ENCODE measurements at regions not wholly inside any gene's neighbourhood (a gene's known extent, or its start where the extent isn't known, plus 50 kb on each side); places are given as distances from the start of the nearest gene placed in this dataset.
"Not testable (repeated sequence)": the region's sequence is repeated elsewhere in the genome, so short reads cannot be mapped to it uniquely, and the experiment has no call there.

- DNase-seq, result no peak
Observed at GRCh38 chr7:356691-357462, 66.9 kb downstream of the FOXL3 start.

DNA sequence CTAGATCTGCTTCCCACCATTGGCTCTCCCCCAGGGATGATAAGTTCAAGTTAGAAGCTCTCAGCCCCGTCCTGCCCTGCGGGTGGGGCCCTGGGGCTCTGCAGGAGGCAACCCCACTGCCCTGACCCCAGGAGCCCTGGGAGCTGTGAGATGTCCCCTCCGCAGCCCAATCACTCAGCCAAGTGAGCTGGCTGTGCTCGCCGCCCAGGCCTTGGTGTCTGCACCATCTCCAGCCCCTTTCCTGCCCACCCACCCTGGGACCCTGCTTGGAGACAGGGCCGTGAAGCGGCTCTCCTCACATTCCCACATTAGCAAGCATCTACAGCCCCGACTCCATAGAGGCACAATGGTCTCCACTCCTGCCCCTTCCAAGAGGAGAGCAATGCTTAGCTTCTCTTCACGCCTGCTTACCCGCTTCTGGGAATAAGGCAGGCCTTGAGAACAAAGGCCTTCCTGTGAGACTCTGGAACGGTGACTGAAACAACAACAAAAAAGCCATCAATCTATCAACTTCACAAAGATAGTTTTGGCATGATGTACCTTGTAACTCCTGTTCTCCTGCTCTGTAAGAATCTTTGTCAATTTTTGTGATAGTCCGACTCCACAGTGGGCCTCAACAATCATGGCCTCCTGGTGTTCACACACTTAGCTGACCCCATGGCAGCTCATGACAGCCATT, 67.7 kb downstream of the FOXL3 start:
- DNase-seq, result no peak

DNA sequence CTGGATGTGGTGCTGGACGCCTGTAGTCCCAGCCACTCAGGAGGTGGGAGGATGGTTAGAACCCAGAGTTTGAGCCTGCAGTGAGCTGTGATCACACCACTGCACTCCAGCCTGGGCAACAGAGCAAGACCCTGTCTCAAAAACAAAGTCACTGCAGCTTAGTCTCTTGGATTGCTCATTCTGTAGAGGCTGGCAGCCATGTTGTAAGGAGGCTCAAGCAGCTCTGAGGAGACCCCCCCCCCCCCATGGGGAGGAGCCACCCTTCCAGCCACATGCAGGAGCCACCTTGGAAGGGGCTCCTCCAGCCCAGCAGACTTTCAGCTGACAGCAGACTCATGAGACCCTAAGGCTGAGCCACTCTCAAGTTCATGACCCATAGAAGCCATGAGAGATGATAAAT, 68.4 kb downstream of the FOXL3 start:
- DNase-seq, result no peak

- DNase-seq, result no peak
Observed at GRCh38 chr7:359226-359765, 69.3 kb downstream of the FOXL3 start.

DNA sequence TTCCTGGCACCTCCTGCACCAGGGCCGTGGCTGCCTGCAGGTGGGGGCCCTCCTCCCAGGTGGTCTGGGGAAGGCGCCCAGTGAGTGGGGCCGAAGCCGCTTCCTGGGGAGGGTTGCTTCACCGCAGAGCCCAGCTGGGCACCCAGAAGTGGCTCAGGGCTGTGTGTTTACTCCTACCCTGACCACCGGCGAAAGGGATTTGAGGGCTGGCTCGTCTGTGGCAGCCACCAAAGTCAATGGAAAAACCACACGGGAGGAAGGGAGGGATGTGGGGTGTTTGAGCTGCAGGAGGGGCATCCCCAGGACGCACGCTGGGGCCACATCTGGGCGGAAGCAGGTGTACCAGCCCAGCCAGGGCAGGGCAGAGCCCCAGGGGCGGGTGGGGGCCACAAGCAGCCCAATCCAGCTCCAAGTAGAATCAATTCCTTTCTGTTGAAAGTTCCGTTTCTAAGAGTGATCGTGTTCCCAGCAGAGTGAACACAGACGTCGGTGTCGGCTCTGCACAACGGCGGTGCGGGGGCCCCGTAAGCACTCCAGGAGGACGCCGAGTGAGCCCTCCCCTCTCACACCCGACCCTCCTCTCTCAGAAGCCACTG, 69.9 kb downstream of the FOXL3 start:
- no peak for DNase-seq

DNA sequence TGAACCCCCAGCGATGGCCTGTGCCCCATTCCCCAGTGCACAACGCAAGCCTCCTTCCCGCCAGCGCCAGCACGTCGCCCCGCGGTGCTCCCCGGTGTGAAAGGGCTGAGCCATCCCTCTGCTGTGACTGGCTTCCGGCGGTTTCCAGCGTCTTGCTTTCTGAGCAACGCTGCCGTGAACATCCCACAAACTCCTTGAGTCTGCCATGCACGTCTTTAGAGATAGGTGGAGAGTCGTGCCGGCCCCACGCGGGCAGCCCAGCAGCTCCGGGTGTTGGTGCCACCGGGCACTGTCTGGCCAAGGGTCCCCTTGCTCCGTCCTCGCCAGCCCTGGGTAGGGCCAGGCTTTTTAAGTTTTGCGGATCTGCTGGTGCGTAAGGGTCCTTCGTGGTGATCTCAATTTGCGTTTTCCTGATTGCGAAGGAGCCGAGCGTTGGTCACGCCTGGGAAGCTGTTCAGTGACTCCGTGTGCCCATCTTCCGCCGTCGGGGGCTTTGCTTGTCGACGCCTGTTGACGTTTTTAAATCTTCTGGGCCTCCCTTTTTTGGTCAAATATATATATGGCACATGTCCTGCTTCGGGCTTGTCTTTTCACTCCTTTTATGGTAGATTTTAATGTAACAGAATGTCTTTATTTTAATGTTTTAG, 70.6 kb downstream of the FOXL3 start:
- no peak for DNase-seq

DNA sequence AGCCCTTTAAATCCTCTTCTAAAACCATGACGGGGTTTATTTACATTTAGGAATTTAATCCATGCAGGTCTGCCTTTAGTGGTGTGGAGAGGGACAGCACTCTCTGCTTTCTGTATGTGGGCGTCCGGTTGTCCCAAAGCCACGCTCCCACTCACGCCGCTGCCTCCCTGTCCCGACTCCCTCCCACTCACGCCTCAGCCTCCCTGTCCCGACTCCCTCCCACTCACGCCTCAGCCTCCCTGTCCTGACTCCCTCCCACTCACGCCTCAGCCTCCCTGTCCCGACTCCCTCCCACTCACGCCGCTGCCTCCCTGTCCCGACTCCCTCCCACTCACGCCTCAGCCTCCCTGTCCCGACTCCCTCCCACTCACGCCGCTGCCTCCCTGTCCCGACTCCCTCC, 71.2 kb downstream of the FOXL3 start:
- not testable (repeated sequence) for DNase-seq

DNA sequence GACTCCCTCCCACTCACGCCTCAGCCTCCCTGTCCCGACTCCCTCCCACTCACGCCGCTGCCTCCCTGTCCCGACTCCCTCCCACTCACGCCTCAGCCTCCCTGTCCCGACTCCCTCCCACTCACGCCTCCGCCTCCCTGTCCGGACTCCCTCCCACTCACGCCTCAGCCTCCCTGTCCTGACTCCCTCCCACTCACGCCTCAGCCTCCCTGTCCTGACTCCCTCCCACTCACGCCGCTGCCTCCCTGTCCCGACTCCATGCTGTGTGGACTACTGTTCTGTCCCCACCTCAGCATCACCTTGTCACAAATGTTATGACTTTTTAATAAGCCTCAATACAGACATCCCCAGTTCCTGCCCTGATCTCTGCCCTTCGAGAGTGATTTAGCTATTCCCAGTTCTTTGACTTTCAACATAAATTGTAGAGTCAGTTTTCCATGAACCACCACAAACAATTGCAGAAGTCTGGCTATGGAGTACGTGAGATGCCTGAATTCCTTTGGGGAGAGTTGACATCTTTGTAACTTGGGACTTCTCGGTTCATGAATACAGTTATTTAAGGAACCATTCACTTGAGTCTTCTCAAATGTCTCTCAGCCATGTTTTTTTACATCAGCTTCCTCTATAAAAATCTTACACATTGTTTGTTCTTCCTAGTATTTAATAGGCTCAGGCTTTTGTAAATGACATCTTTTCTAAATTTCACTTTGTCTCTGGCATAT, 71.9 kb downstream of the FOXL3 start:
- no peak for DNase-seq

DNA sequence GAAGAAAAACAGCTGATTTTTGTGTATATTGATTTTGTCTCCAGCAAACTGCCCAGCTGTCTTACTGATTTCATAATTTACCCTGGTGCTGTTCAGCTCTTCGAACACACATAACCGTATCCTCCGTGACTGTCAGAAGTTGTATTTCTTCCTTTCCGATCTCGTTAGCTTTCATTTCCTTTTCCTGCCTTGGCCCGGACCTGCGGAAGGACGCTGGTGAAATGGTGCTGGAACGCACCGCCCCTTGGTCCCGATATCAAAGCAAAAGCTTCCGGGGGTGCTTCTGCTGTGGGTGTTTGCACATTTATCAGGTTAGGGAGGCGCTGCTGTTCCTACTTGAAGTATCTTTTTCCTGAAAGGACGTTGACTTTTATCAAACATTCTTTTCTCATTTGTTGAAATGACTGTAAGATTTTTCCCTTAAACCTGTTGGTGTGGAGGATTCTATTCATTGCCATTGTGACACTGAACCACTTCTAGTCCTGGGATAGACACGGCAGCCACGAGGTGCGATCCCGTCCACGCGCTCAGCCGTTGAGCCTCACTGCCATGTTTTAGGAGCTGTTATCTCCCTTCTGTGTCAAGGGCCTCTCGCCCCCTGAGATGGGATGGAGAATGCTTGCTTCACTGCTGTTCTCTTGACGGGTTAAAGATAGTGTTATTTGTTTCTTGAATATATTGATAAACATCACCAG, 72.6 kb downstream of the FOXL3 start:
- DNase-seq, result peak; percentile 25

- DNase-seq, result peak; percentile 17
Observed at GRCh38 chr7:363626-364025, 73.7 kb downstream of the FOXL3 start.

- no peak for DNase-seq
Observed at GRCh38 chr7:364536-364935, 74.6 kb downstream of the FOXL3 start.

GRCh38 chr7:365593-365992, 75.6 kb downstream of the FOXL3 start:
- DNase-seq, result no peak

- DNase-seq, result no peak
Observed at GRCh38 chr7:366161-366803, 76.3 kb downstream of the FOXL3 start.

DNA sequence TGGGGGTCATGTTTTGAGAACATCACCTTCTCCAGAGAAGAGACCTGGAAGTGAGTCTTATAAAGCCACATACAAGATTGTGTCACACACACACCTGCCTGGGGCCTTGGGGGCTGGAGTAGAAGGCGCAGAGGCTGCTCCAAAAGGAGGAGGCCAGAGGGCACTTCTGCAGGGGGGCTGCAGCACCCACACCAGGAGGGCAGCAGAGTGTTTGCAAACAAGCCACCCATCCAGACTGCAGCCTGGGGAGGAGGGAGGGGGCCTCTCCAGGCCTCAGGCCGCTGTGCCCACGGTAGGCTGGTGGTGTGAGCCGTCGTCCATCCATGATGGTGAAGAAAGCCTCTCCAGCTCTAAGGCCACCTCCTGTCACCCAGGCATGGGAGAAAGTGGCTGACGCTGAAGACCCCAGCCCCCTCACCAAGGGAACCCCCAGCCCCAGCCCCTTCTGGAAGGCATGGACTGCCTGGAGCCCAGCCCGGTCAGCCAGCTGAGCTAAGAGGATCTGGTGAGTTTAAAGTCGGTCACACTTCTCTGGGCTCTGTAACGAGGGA, 77.5 kb downstream of the FOXL3 start:
- DNase-seq, result no peak

DNA sequence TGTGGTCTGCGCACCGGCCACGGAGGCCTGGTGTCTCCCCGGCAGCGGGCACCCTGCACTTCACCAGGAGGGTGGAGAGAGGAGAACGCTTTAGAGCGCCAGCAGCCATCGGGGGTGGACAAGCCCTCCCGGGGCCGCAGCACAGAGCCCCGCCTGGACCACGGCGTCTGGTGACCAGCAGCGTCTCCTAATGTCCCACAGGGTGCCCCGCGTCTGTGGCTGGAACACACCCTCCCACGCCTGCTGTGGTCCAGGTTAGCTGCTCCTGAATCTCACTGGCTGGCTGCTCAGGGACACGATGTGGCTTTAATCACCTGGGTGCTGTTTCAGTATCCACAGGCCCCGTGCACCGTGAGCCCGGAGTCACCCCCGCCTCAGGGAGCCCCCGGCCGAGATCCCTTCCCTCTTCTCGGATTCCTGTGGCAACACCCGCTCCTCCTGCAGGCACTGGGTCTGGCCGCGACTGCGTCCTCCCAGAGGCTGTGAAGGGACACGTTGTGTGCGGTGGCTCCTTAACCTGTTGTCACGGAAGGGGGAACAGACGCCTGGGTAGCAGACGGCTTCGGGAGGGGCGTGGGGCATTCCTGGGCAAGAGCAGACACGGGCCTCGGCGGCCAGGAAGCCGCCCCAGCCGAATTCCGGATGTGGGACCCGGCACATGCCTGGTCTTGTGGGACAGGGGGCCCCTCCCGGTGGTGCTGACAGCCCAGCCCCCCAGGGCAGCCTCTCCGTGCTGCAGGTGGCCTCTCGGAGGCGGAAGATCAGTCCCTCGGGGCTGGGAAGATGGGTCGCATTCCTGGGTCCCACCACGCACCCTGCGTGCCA, 78.9 kb downstream of the FOXL3 start:
- no peak for DNase-seq

GRCh38 chr7:369476-370258, 79.7 kb downstream of the FOXL3 start:
- no peak for DNase-seq

GRCh38 chr7:370259-370625, 80.3 kb downstream of the FOXL3 start:
- no peak for DNase-seq

DNA sequence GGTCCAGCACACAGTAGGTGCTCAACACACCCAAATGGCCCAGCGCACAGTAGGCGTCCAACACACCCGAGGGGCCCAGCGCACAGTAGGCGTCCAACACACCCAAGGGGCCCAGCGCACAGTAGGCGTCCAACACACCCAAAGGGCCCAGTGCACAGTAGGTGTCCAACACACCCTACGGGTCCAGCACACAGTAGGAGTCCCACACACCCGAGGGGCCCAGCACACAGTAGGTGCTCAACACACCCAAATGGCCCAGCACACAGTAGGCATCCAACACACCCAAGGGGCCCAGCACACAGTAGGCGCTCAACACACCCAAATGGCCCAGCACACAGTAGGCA, 80.8 kb downstream of the FOXL3 start:
- DNase-seq, result no peak

DNA sequence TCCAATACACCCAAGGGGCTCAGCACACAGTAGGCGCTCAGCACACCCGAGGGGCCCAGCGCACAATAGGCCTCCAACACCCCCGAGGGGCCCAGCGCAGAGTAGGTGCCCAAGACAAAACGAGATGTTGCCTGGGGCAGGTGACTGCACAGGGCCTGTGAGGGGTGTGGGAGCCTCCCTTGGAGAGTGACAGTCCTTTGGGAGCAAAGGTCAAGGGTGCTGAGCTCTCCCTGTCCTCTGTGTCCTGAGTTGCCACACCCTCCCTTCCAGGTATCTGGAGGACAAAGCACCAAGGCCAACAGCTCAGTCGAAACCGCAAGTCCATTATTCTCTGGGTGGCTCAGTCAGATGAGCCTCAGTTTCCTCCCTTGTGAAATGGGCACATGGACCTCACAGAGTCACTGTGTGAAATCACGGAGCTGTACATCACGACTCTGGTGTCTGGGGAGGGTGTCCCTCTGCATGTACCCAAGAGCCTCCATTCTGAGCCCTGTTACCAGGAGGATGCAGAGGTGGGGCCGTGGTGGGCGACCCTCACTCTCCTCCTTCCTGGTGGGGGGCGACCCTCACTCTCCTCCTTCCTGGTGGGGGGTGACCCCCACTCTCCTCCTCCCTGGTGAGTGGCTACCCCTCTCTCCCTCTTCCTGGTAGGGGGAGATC, 81.3 kb downstream of the FOXL3 start:
- no peak for DNase-seq

All from effector CD4-positive, alpha-beta T cell (primary cell).